DND-41 (cell line): ENCODE measurements at regions not wholly inside any gene's neighbourhood (a gene's known extent, or its start where the extent isn't known, plus 50 kb on each side); places are given as distances from the start of the nearest gene placed in this dataset.

Experiments
- EZH2 ChIP-seq: IDR thresholded peaks from 3 replicates; pipeline ENCODE4 v1.6.1; 2012; ENCODE audit warnings: borderline replicate concordance, low read depth, mild to moderate bottlenecking, moderate library complexity, low read length, inconsistent platforms; ENCODE audit not compliant: severe bottlenecking
- TF ChIP-seq, protein P1 (sequence below): IDR thresholded peaks from 2 replicates; pipeline ENCODE4 v1.5.1; 2012; ENCODE audit warnings: borderline replicate concordance, low read length, moderate library complexity, mild to moderate bottlenecking; ENCODE audit not compliant: poor library complexity, severe bottlenecking; ENCODE audit errors: extremely low read depth

DNA sequence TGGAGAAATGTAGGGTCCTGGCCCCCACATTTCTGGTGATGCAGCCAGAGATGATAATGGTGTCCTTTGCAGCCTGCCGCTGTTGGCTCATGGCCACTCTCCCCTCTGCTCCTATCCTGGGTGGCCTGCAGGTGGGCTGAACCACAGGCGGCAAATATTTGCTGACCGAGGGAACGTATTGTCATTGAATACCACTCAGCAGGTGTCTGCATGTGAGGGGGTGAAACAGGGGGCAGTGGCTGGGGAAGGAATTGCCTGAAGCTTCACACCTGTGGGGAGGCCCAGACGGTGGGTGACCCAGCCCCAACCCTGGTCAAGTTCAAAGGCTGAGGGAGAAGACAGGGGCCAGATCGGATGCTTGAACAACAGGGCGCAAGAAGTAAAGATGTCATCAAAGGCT lies 73.3 kb upstream of the WNT11 start:
- TF ChIP-seq, protein P1, sequence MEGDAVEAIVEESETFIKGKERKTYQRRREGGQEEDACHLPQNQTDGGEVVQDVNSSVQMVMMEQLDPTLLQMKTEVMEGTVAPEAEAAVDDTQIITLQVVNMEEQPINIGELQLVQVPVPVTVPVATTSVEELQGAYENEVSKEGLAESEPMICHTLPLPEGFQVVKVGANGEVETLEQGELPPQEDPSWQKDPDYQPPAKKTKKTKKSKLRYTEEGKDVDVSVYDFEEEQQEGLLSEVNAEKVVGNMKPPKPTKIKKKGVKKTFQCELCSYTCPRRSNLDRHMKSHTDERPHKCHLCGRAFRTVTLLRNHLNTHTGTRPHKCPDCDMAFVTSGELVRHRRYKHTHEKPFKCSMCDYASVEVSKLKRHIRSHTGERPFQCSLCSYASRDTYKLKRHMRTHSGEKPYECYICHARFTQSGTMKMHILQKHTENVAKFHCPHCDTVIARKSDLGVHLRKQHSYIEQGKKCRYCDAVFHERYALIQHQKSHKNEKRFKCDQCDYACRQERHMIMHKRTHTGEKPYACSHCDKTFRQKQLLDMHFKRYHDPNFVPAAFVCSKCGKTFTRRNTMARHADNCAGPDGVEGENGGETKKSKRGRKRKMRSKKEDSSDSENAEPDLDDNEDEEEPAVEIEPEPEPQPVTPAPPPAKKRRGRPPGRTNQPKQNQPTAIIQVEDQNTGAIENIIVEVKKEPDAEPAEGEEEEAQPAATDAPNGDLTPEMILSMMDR: no peak
- TF ChIP-seq EZH2: no peak
